ENCODE measurements at regions not wholly inside any gene's neighbourhood (a gene's known extent, or its start where the extent isn't known, plus 50 kb on each side); places are given as distances from the start of the nearest gene placed in this dataset.

DNA sequence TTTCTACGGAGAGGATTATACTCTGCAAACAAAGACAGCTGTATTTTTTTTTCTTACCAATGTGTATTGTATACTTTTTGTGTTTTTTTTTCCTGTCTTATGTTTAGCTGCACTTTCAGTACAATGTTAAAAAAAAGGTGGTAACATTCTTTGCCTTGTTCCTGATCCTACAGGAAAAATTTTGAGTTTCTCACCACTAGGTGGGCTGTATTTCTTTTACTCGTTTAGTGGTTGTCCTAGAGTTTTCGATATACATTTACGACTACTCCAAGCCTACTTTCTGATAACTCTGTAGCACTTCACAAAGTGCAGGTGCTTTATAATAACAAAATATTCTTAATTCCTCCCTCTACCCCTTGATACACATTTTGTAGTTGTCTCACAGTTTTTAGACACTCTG, 652.2 kb downstream of the UQCRFS1 start:
- DNase-seq (ENCODE audit: low spot score), result no peak
- H3K9me3 Mint-ChIP-seq (ENCODE audit: unreplicated experiment), result no peaks in the 10 kb centered on the region
- H3K4me3 Mint-ChIP-seq (ENCODE audit: unreplicated experiment), result no peak overlapping the region
- TF ChIP-seq, protein P1, sequence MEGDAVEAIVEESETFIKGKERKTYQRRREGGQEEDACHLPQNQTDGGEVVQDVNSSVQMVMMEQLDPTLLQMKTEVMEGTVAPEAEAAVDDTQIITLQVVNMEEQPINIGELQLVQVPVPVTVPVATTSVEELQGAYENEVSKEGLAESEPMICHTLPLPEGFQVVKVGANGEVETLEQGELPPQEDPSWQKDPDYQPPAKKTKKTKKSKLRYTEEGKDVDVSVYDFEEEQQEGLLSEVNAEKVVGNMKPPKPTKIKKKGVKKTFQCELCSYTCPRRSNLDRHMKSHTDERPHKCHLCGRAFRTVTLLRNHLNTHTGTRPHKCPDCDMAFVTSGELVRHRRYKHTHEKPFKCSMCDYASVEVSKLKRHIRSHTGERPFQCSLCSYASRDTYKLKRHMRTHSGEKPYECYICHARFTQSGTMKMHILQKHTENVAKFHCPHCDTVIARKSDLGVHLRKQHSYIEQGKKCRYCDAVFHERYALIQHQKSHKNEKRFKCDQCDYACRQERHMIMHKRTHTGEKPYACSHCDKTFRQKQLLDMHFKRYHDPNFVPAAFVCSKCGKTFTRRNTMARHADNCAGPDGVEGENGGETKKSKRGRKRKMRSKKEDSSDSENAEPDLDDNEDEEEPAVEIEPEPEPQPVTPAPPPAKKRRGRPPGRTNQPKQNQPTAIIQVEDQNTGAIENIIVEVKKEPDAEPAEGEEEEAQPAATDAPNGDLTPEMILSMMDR (IDR thresholded peaks at IDR 0.05; ENCODE audit: unreplicated experiment), result no peak
- no peaks in the 10 kb centered on the region for H3K4me1 Mint-ChIP-seq (ENCODE audit: unreplicated experiment)
- H3K36me3 Mint-ChIP-seq (ENCODE audit: low read depth, unreplicated experiment), result no peaks in the 10 kb centered on the region
- H3K27me3 Mint-ChIP-seq (ENCODE audit: unreplicated experiment), result peaks cover 1% of the 10 kb centered on the region
- no peak overlapping the region for H3K27ac Mint-ChIP-seq (ENCODE audit: unreplicated experiment)

DNA sequence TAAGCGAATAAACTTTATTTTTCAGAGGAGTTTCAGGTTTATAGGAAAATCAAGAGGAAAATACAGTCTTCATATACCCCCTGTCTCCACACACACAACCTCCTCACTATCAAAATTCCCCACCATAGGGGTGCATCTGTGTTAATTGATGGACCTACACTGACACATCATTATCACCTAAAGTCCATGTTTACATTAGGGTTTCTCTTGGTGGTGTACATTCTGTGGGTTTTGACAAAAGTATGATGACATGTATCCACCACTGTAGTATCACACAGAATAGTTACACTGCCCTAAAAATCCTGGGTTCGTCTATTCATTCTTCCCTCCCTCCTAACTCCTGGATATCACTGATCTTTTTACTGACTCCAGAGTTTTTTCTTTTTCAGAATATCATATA, 654.2 kb downstream of the UQCRFS1 start:
- H3K4me1 Mint-ChIP-seq (ENCODE audit: unreplicated experiment), result no peaks in the 10 kb centered on the region
- DNase-seq (ENCODE audit: low spot score), result no peak
- no peaks in the 10 kb centered on the region for H3K27me3 Mint-ChIP-seq (ENCODE audit: unreplicated experiment)
- no peaks in the 10 kb centered on the region for H3K9me3 Mint-ChIP-seq (ENCODE audit: unreplicated experiment)
- H3K4me3 Mint-ChIP-seq (ENCODE audit: unreplicated experiment), result no peak overlapping the region
- TF ChIP-seq, protein P1 (IDR thresholded peaks at IDR 0.05; ENCODE audit: unreplicated experiment), result no peak
- H3K27ac Mint-ChIP-seq (ENCODE audit: unreplicated experiment), result no peak overlapping the region
- no peaks in the 10 kb centered on the region for H3K36me3 Mint-ChIP-seq (ENCODE audit: low read depth, unreplicated experiment)

DNA sequence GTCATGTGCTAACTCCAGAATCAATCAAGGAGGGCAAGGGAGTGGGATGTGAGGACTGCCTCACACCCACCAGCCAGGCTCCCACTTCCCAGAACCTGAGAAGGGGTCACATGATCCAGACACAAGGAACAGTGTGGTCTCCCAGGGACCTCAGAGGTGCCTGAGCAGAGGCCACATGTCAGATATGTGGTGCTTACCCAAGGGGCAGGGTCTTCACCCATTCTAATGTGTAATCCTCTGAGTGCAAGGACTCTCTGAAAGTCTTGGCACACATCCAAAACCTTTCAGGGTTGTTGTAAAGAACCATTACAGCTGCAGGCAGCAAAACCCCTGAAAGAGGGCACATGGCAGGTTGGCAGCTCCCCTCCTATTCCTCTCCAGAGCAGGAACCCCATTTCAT, 656.6 kb downstream of the UQCRFS1 start:
- Mint-ChIP-seq H3K4me3 (ENCODE audit: unreplicated experiment) (no peak overlapping the region), H3K9me3 (ENCODE audit: unreplicated experiment) (no peaks in the 10 kb centered on the region), H3K4me1 (ENCODE audit: unreplicated experiment) (no peaks in the 10 kb centered on the region), H3K27ac (ENCODE audit: unreplicated experiment) (no peak overlapping the region), H3K27me3 (ENCODE audit: unreplicated experiment) (peaks cover 2% of the 10 kb centered on the region), H3K36me3 (ENCODE audit: low read depth, unreplicated experiment) (no peaks in the 10 kb centered on the region)
- TF ChIP-seq, protein P1 (IDR thresholded peaks at IDR 0.05; ENCODE audit: unreplicated experiment), result no peak
- DNase-seq (ENCODE audit: low spot score), result no peak

DNA sequence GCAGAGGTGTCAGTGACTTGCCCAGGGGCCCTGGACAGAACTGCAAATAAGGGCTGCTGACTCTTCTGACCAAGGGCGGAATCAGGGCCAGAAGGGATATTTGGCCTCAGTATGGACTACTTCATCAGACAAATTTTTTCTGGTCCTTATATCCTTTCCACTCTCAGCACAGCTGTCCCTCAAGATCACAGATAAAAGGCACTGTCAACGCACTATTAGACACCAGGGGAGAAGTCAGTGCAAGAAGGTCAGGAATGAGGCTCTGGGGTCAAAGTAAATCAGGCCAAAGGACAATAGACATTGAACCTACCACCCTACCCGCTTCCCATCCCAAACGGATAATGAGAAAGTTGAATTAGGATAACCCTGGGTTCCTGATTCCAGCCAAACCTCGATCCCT, 657.6 kb downstream of the UQCRFS1 start:
- TF ChIP-seq, protein P1 (IDR thresholded peaks at IDR 0.05; ENCODE audit: unreplicated experiment), result no peak
- peaks cover 2% of the 10 kb centered on the region for H3K27me3 Mint-ChIP-seq (ENCODE audit: unreplicated experiment)
- no peak overlapping the region for H3K4me3 Mint-ChIP-seq (ENCODE audit: unreplicated experiment)
- no peaks in the 10 kb centered on the region for H3K9me3 Mint-ChIP-seq (ENCODE audit: unreplicated experiment)
- no peaks in the 10 kb centered on the region for H3K36me3 Mint-ChIP-seq (ENCODE audit: low read depth, unreplicated experiment)
- no peak for DNase-seq (ENCODE audit: low spot score)
- no peaks in the 10 kb centered on the region for H3K4me1 Mint-ChIP-seq (ENCODE audit: unreplicated experiment)
- H3K27ac Mint-ChIP-seq (ENCODE audit: unreplicated experiment), result no peak overlapping the region

DNA sequence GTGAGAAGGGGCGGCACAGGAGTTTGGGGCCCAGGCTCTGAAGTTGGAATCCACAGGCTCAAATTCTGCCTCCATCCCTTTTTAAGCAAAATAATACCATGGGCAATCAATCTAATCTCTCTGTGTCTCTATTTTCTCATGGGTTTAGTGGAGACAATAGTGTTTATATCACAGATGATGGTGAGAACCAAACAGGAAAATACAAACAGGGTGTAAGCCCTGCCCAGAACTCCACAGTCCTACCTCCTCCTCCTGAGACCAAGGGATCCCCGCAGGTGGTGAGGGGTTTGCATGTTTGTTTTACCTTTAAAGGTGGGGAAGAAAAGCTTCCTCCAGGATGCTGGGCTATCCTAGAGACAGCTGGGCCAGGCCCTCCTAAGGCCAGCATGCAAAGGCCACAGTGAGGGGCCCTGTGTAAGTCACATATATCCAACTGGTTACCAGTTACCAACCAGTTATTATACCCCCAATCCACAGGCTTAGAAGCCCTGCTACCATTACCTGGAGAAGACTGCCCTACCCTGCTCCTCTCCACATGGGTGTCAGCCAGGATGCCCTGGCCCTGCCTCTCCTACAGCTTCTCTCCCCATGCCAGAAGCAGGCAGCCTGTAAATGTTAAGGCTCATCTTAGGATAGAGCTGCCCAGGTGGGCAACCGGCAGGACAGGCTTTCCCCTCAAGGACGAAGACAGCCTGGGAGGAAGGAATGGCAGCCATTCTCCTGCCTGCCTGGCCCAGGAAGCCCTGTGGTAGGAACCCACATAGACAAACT, 658.4 kb downstream of the UQCRFS1 start:
- Mint-ChIP-seq H3K27ac (ENCODE audit: unreplicated experiment) (no peak overlapping the region), H3K27me3 (ENCODE audit: unreplicated experiment) (peaks cover 2% of the 10 kb centered on the region), H3K36me3 (ENCODE audit: low read depth, unreplicated experiment) (no peaks in the 10 kb centered on the region), H3K9me3 (ENCODE audit: unreplicated experiment) (no peaks in the 10 kb centered on the region), H3K4me3 (ENCODE audit: unreplicated experiment) (no peak overlapping the region), H3K4me1 (ENCODE audit: unreplicated experiment) (no peaks in the 10 kb centered on the region)
- TF ChIP-seq, protein P1 (IDR thresholded peaks at IDR 0.05; ENCODE audit: unreplicated experiment), result no peak
- DNase-seq (ENCODE audit: low spot score), result no peak
